IPS-18a (cell line): ENCODE measurements at regions not wholly inside any gene's neighbourhood (a gene's known extent, or its start where the extent isn't known, plus 50 kb on each side); places are given as distances from the start of the nearest gene placed in this dataset.

ENCODE experiments used
- H3K27ac ChIP-seq: one replicate; pipeline ENCODE4 v1.5.1; 2013; ENCODE audit warnings: low read length
- H3K27me3 ChIP-seq: one replicate; pipeline ENCODE4 v1.6.1; 2013; ENCODE audit warnings: mild to moderate bottlenecking, low read length; ENCODE audit not compliant: control insufficient read depth, insufficient read depth
- H3K36me3 ChIP-seq: one replicate; pipeline ENCODE4 v1.6.1; 2013; ENCODE audit warnings: low read depth, low read length; ENCODE audit not compliant: control insufficient read depth
- H3K4me1 ChIP-seq: one replicate; pipeline ENCODE4 v1.6.1; 2013; ENCODE audit warnings: low read depth, low read length; ENCODE audit not compliant: control insufficient read depth
- H3K4me3 ChIP-seq: one replicate; pipeline ENCODE4 v1.5.1; 2013; ENCODE audit warnings: low read length
- H3K9ac ChIP-seq: one replicate; pipeline ENCODE4 v1.6.1; 2013; ENCODE audit warnings: mild to moderate bottlenecking, low read length, moderate library complexity
- H3K9me3 ChIP-seq: one replicate; pipeline ENCODE4 v1.6.1; 2013; ENCODE audit warnings: low read depth, low read length; ENCODE audit not compliant: control insufficient read depth

DNA sequence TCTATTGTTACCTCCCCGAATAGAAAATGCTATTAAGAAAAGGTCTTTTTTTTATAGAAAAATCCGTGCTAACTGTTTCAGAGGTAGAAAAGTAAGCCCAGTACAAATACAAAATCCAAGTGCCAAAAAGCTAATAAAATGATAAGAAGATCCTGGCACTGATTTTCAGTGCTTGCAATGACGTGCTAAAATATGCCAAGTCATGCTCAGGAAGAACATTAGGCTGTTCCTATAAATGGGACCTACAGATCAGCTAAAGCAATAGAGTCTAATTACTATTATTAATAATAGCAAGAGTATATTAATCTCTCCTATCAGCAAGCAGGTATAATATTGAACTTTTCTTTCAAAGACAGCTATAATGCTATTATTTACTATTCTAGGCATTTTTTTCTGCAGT lies 305.8 kb downstream of the PPARGC1A start:
- Histone ChIP-seq H3K27me3 (no peaks in the 10 kb centered on the region), H3K4me3 (no peak overlapping the region), H3K36me3 (no peaks in the 10 kb centered on the region), H3K27ac (no peak overlapping the region), H3K9ac (no peak overlapping the region), H3K9me3 (no peaks in the 10 kb centered on the region), H3K4me1 (peaks cover 18% of the 10 kb centered on the region)

DNA sequence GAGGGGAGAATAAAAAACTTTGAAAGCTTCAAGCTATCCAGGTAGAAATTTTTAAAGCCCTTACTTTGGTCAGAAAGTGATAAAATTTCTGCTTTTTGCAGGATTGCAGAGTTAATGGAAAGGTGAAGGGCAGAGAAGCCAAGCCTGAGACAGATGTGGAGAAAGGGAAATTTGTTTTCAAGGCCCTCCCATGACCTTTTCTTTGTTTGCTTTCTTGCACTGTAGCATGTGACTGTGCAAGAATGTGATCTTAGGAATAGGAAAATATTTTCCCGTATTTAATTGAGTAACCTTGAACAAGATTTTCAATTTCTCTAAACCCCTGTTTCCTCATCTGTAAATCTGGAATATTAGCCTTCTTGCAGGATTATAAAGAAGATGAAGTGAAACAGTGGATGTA lies 307.2 kb downstream of the PPARGC1A start:
- no peak overlapping the region for H3K9ac ChIP-seq
- no peaks in the 10 kb centered on the region for H3K9me3 ChIP-seq

DNA sequence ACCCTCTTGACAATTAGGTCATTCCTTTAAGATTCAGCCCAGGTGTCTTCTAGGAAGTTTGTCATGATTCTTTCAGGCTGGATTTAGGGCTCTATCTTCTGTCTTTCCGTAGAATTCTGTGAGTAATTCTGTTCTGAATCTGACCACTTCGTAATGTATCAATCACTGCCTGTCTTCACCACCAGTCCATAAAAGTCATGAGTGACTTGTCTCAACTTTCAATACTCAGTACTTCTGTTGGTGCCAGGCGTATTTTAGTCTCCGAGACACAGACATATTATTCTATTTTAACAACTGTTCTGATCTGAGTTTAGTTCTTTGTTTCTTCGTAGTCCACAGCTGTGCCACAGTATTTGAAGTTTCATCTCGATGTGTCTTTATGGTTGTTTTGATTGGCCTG lies 310.7 kb downstream of the PPARGC1A start:
- H3K4me1 ChIP-seq: peaks cover 17% of the 10 kb centered on the region

More for the DNA sequence above, 307.2 kb downstream of the PPARGC1A start:
- Histone ChIP-seq H3K4me1 (peaks cover 18% of the 10 kb centered on the region), H3K4me3 (no peak overlapping the region), H3K36me3 (no peaks in the 10 kb centered on the region), H3K27ac (no peak overlapping the region), H3K27me3 (no peaks in the 10 kb centered on the region)

DNA sequence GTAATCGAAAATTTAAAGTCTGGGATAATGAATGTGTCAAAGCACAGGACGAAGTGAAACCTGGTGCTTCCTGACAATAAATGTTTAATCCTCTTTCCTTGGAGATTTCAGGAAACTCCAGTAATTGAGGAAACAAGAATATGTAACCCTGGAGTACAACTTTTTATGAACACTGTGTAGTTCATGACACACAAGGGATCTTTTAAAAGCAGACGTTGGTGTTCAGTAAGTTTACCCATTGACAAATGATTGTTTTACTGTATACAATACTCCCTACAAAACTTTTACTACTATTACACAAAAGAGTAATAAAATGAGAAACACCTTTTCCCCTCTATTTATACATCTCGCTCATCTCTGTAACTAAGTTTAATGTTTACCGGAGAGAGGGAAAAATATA lies 312.4 kb downstream of the PPARGC1A start:
- H3K27ac ChIP-seq: no peak overlapping the region
- no peaks in the 10 kb centered on the region for H3K36me3 ChIP-seq
- H3K4me1 ChIP-seq: no peaks in the 10 kb centered on the region
- H3K4me3 ChIP-seq: no peak overlapping the region
- peaks cover 11% of the 10 kb centered on the region for H3K9me3 ChIP-seq
- H3K9ac ChIP-seq: no peak overlapping the region
- H3K27me3 ChIP-seq: no peaks in the 10 kb centered on the region

More for the DNA sequence above, 310.7 kb downstream of the PPARGC1A start:
- Histone ChIP-seq H3K36me3 (no peaks in the 10 kb centered on the region), H3K9ac (no peak overlapping the region), H3K4me3 (no peak overlapping the region), H3K27ac (no peak overlapping the region), H3K9me3 (peaks cover 4% of the 10 kb centered on the region), H3K27me3 (no peaks in the 10 kb centered on the region)

DNA sequence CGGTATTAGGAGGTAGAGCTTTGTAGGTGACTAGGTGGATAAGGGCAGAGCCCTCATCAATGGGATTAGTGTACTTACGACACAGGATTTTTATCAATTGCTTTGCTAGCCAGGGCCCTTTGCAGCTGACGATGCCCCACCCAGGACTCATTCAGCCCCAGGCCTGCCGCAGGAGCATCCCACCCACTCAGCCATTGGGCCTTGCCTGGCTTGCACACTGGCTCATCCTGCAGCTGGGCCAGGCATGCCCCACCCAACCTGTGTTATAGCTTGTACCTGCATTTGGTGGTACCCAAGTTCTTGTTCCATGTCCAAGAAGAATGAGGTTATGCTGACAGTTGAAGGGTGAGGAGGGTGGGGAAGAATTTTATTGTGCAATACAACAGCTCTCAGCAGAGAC lies 317.5 kb downstream of the PPARGC1A start:
- peaks cover 5% of the 10 kb centered on the region for H3K4me1 ChIP-seq
- H3K9me3 ChIP-seq: peaks cover 11% of the 10 kb centered on the region

DNA sequence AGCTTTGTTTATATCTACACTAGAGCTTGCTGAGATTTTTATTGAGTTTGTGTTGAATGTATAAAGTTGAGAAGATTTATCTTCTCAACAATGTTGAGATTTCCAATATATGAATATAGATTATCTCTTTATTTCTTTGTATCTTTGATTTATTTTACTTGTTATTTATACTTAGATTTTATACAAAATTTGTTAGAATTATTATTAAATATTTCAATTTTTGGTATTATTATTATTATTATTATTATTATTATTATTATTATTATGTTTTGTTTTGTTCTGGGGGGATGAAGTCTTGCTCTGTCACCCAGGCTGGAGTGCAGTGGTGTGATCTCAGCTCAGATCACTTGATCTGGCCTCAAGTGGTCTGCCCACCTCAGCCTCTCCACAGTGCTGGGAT lies 322.5 kb downstream of the PPARGC1A start:
- H3K9ac ChIP-seq: no peak overlapping the region
- H3K9me3 ChIP-seq: no peaks in the 10 kb centered on the region
- peaks cover 5% of the 10 kb centered on the region for H3K4me1 ChIP-seq
- no peaks in the 10 kb centered on the region for H3K36me3 ChIP-seq
- H3K27ac ChIP-seq: no peak overlapping the region
- no peaks in the 10 kb centered on the region for H3K27me3 ChIP-seq
- H3K4me3 ChIP-seq: no peak overlapping the region

More for the DNA sequence above, 317.5 kb downstream of the PPARGC1A start:
- Histone ChIP-seq H3K4me3 (no peak overlapping the region), H3K9ac (no peak overlapping the region), H3K27me3 (no peaks in the 10 kb centered on the region), H3K36me3 (no peaks in the 10 kb centered on the region), H3K27ac (no peak overlapping the region)

DNA sequence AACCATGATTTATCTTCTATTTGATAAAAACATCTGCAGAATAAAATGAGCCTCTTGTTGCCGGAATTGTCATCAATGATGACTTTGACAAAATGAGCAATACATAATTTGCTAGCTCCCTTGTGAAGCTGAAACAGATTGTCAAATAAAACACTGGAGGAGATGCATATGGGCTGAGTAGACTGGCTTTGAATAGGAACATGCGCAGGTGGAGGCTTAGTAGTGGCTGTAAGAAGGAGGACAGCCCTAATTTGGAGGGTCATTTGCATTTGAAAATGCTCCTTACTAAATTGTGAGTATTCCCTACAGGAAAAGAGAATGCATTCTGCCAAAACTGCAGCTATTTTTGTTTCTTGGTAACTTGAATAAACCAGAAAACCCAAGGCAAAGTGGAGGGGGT lies 329.1 kb downstream of the PPARGC1A start:
- Histone ChIP-seq H3K36me3 (no peaks in the 10 kb centered on the region), H3K9ac (no peak overlapping the region), H3K4me1 (peaks cover 26% of the 10 kb centered on the region), H3K9me3 (no peaks in the 10 kb centered on the region), H3K4me3 (no peak overlapping the region), H3K27me3 (no peaks in the 10 kb centered on the region), H3K27ac (no peak overlapping the region)

DNA sequence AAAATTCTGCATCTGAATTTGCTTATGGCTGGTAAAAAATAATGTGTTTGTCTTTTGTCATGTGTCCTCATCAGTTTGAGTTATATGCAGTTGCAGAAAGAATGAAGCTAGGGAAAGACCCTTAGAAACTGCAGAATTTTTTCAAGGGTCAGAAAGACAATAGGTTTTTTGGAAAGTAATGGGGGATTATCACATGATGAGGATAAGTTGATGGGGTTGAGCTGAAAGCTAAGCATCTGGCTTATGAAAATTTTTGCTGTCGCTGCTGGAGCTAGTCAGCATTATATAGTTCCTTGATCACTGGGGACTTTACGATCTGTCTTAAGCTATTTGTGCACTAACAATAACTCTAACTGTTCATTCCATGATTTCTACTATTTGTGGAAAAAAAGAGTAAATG lies 331.7 kb downstream of the PPARGC1A start:
- Histone ChIP-seq H3K4me3 (no peak overlapping the region), H3K4me1 (peaks cover 26% of the 10 kb centered on the region), H3K27me3 (no peaks in the 10 kb centered on the region), H3K9ac (no peak overlapping the region), H3K27ac (no peak overlapping the region), H3K9me3 (no peaks in the 10 kb centered on the region), H3K36me3 (no peaks in the 10 kb centered on the region)

DNA sequence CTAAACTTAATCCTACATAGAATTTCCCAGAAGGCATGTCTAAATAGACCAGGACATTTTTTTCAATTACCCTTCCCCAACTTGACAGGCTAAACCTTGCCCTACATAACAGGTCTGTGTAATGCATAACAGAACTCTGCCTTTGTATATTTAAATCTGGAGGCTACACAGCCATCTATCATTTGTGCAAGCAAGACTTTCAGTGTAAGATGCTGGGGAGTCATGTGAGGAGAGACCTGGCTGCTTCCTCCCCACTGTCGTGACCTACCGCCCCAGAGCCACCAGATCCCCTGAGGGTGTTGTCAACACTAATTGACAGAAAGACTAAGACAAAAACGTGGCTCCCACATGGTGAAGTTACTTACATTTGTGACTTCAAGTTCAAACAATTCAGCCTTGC lies 342.2 kb downstream of the PPARGC1A start:
- Histone ChIP-seq H3K36me3 (no peaks in the 10 kb centered on the region), H3K27me3 (no peaks in the 10 kb centered on the region), H3K27ac (no peak overlapping the region), H3K9ac (no peak overlapping the region), H3K9me3 (no peaks in the 10 kb centered on the region), H3K4me3 (no peak overlapping the region), H3K4me1 (peaks cover 13% of the 10 kb centered on the region)

DNA sequence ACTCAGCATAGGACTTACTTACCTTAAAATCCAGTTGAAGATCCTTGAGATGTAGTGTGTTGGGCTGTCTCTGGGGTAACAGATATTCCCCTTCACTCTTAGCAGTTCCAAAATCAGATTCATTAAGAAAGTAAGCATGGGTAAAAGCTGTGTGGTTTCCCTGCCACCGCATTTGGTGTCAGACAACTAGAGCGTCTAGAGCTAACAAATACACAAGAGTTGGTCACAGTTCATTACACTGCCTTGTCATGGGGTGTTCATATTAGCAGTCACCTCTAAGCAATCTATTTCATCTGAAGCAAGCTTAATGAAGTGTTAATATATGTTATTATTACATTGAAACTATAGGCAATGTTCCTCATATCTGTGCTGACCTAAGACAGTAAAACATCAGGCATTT lies 342.8 kb downstream of the PPARGC1A start:
- no peak overlapping the region for H3K4me3 ChIP-seq
- no peaks in the 10 kb centered on the region for H3K36me3 ChIP-seq
- no peaks in the 10 kb centered on the region for H3K9me3 ChIP-seq
- H3K27me3 ChIP-seq: no peaks in the 10 kb centered on the region
- peaks cover 13% of the 10 kb centered on the region for H3K4me1 ChIP-seq
- H3K9ac ChIP-seq: no peak overlapping the region
- no peak overlapping the region for H3K27ac ChIP-seq

DNA sequence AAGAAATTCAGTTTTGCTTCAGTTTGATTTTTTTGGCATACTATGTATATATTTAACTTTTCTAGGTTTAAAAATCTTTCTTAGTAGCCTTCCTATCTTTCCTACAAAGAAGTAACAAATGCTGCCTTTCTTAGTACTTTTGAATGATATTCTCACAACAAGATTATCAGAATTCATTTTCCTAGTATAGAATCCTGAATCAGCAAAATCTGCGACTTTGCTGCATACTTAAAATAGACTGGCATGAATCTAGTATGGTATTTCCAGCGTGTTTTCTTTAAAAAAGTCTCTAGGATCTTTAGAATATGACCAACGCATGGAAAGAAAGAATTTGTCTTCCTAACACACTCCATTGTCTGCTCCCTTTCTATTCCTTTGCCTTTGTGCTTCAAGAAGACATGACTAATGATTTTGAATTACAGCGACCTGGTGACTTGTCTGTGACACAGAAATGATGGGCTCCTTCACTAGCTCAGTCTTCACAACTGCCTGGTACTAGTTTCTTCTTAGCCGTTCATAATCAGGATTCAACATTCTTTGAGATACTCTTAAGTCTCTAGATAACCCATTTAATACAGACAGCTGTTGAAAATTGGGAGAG lies 349.8 kb downstream of the PPARGC1A start:
- Histone ChIP-seq H3K36me3 (no peaks in the 10 kb centered on the region), H3K4me3 (no peak overlapping the region), H3K4me1 (no peaks in the 10 kb centered on the region), H3K27ac (no peak overlapping the region), H3K9ac (no peak overlapping the region), H3K9me3 (no peaks in the 10 kb centered on the region), H3K27me3 (no peaks in the 10 kb centered on the region)

DNA sequence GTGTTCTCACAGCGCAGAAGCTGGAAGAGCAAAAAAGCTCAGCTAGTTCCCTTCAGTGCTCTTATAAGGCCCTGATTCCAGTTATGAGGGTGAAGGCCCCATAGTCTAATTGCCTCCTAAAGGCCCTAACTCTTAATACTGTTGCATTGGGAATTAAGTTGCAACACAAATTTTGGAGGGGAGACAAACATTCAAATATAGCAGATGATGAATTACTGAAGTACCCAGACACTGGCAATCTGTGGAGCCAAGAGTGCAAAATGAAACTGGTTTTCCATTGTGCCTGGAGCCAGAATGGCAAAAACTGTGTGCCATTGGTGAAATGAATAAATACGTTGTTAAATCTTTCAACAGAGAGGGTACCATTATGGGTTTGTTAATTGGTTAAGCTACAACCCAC lies 356.0 kb downstream of the PPARGC1A start:
- H3K9ac ChIP-seq: no peak overlapping the region
- no peaks in the 10 kb centered on the region for H3K27me3 ChIP-seq
- no peak overlapping the region for H3K4me3 ChIP-seq
- no peak overlapping the region for H3K27ac ChIP-seq
- H3K4me1 ChIP-seq: no peaks in the 10 kb centered on the region
- H3K36me3 ChIP-seq: no peaks in the 10 kb centered on the region
- H3K9me3 ChIP-seq: peaks cover 4% of the 10 kb centered on the region
